ENCODE measurements at regions not wholly inside any gene's neighbourhood (a gene's known extent, or its start where the extent isn't known, plus 50 kb on each side); places are given as distances from the start of the nearest gene placed in this dataset.

- peak in 1 of 2 experiments; percentile 35 for DNase-seq (ENCODE audit: low read depth in 2 of 2)
Measured at GRCh38 chr15:38854506-38854905, 289.9 kb upstream of the RASGRP1 start.

GRCh38 chr15:38857814-38858213 lies 293.2 kb upstream of the RASGRP1 start:
- no peak for DNase-seq (ENCODE audit: low read depth in 2 of 2)

- no peak for DNase-seq (ENCODE audit: low read depth in 2 of 2)
Measured at GRCh38 chr15:38859574-38859973, 295.0 kb upstream of the RASGRP1 start.

- DNase-seq (ENCODE audit: low read depth in 2 of 2), result no peak
Measured at GRCh38 chr15:38860253-38860652, 295.6 kb upstream of the RASGRP1 start.

- no peak for DNase-seq (ENCODE audit: low read depth in 2 of 2)
Measured at GRCh38 chr15:38860674-38861073, 296.1 kb upstream of the RASGRP1 start.

GRCh38 chr15:38861108-38861507 lies 296.5 kb upstream of the RASGRP1 start:
- DNase-seq (ENCODE audit: low read depth in 2 of 2), result no peak

- DNase-seq (ENCODE audit: low read depth in 2 of 2), result no peak
Measured at GRCh38 chr15:38862099-38862498, 297.5 kb upstream of the RASGRP1 start.

GRCh38 chr15:38863381-38863780 lies 298.8 kb upstream of the RASGRP1 start:
- DNase-seq (ENCODE audit: low read depth in 2 of 2), result no peak

GRCh38 chr15:38864122-38864521 lies 299.5 kb upstream of the RASGRP1 start:
- no peak for DNase-seq (ENCODE audit: low read depth in 2 of 2)

GRCh38 chr15:38864827-38865581 lies 300.4 kb upstream of the RASGRP1 start:
- DNase-seq (ENCODE audit: low read depth in 2 of 2), result peak; percentile 100

- no peak for DNase-seq (ENCODE audit: low read depth in 2 of 2)
Measured at GRCh38 chr15:38867556-38867955, 302.9 kb upstream of the RASGRP1 start.

- no peak for DNase-seq (ENCODE audit: low read depth in 2 of 2)
Measured at GRCh38 chr15:38868326-38869114, 303.9 kb upstream of the RASGRP1 start.

- DNase-seq (ENCODE audit: low read depth in 2 of 2), result no peak
Measured at GRCh38 chr15:38871638-38872037, 307.0 kb upstream of the RASGRP1 start.

GRCh38 chr15:38872732-38873131 lies 308.1 kb upstream of the RASGRP1 start:
- DNase-seq (ENCODE audit: low read depth in 2 of 2), result no peak

- no peak for DNase-seq (ENCODE audit: low read depth in 2 of 2)
Measured at GRCh38 chr15:38873158-38873557, 308.5 kb upstream of the RASGRP1 start.

- DNase-seq (ENCODE audit: low read depth in 2 of 2), result no peak
Measured at GRCh38 chr15:38874464-38874863, 309.9 kb upstream of the RASGRP1 start.

GRCh38 chr15:38876211-38876610 lies 311.6 kb upstream of the RASGRP1 start:
- DNase-seq (ENCODE audit: low read depth in 2 of 2), result no peak

- DNase-seq (ENCODE audit: low read depth in 2 of 2), result no peak
Measured at GRCh38 chr15:38876621-38877020, 312.0 kb upstream of the RASGRP1 start.

- DNase-seq (ENCODE audit: low read depth in 2 of 2), result no peak
Measured at GRCh38 chr15:38877471-38877870, 312.9 kb upstream of the RASGRP1 start.

- DNase-seq (ENCODE audit: low read depth in 2 of 2), result no peak
Measured at GRCh38 chr15:38878026-38878425, 313.4 kb upstream of the RASGRP1 start.

GRCh38 chr15:38878926-38879325 lies 314.3 kb upstream of the RASGRP1 start:
- no peak for DNase-seq (ENCODE audit: low read depth in 2 of 2)

- DNase-seq (ENCODE audit: low read depth in 2 of 2), result no peak
Measured at GRCh38 chr15:38879909-38880471, 315.4 kb upstream of the RASGRP1 start.

GRCh38 chr15:38882221-38882620 lies 317.6 kb upstream of the RASGRP1 start:
- no peak for DNase-seq (ENCODE audit: low read depth in 2 of 2)
